Activated CD4-positive, alpha-beta T cell treated with anti-CD3 and anti-CD28 coated beads, Interleukin-2, amount 50 U/mL, for 1 hour (primary cell): ENCODE measurements at regions not wholly inside any gene's neighbourhood (a gene's known extent, or its start where the extent isn't known, plus 50 kb on each side); places are given as distances from the start of the nearest gene placed in this dataset.

Experiments used
- DNase-seq: peaks from one replicate; pipeline ENCODE4 v3.0.0-alpha.2; 2020

DNA sequence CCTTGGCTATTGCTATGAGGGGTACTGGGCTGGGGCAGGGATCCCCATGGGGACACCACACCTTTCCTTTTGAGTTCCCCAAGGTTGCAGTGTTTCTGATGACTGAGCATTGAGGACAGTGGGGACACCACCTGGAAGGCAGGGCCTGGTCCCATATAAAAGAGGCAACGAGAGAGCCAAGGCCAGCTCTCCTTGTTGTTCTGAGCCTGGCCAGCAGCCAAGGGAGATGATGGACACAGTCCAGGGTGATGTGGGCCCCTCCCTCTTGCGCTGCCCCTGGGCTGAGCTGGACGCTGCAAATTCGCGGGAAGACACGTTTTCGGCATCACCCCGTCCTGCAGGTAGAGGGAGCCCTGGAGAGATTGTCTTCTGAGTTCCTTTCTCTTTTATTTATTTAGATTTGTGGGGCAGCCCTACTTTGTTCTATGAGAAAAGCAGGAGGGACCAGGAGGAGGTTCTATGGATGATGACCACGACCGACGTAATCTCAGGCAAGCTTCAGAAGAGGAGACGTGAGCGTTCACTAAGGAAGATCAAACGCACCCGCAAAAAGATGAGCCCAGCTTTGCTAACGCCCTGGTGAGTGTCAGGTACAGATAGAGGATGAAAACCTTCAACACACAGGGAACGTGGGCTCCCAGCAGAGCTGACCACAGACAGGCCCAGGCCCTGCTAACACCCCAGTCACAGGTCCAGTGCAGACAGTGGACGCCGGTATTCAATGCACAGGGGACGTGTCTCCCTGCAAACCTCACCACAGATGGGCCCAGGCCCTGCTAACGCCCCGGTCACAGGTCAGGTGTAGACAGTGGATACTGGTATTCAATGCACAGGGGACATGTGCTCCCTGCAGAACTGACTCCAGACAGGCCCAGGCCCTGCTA lies 97.4 kb downstream of the SHOX start:
- no peak for DNase-seq

DNA sequence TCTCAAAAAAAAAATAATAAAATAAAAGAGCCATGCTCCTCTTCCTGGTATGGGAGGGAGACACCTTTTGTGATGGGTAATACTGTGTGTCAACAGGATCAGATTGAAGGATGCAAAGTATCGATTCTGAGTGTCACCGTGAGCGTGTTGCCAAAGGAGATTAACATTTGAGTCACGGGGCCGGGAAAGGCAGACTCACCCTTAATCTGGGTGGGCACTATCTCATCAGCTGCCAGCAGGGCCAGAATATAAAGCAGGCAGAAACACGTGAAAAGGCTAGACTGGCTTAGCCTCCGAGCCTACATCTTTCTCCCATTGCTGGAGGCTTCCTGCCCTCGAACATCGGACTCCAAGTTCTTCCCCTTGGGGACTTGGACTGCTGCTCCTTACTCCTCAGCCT lies 95.4 kb downstream of the SHOX start:
- no peak for DNase-seq

DNA sequence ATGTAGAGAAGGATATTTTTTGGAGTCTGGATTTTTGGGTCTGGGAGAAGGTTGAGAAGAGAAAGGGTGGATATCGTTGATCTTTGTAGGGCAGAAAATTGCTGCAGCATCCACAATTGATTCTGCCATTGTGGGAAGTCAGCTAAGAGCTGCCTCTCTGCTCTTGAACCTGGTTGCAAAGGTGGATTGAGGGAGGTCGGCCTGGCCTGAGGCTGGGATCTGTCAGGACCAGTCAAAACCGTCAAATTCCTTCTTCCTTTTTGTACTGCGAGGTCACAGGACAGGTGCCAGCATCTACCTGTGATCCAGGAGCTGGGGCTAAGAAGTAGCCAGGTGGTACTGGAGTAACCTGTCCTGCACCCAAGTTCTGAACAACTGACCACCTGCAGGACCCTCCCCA lies 93.7 kb downstream of the SHOX start:
- no peak for DNase-seq

DNA sequence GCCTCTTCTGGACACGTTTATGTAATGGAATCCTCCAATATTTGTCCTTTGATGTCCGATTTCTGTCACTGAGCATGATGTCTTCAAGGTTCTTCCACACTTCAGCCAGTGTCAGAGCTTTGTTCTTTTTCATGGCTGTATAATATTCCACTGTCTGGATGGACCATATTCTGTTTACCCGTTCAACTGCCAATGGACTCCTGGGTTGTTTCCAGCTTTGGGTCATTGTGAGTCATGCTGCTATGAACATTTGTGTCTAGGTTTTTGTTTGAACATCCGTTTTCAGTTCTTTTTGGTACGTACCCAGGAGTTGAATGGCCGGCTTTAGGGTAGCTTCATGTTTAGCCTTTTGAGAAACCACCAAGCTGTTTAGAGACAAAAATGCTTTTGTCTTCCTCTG lies 93.2 kb downstream of the SHOX start:
- no peak for DNase-seq

DNA sequence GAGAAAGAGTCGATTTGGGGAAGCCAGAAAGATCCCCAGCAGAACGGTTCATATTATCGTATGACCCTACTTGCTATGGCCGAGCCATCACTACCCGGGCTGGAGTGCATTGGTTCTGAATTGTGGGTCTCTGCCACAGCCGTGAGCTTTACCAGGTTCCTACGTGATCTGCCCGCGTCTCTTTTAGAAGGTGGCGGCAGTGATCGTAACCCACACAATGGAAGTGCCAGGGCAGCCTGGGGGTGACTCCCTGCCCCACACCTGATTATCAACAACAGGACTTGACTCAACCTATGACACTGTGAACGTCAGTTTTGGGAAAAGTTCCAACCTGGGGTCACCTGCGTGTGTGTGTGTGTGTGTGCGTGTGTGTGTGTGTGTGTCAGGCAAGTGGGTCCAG lies 90.8 kb downstream of the SHOX start:
- no peak for DNase-seq

DNA sequence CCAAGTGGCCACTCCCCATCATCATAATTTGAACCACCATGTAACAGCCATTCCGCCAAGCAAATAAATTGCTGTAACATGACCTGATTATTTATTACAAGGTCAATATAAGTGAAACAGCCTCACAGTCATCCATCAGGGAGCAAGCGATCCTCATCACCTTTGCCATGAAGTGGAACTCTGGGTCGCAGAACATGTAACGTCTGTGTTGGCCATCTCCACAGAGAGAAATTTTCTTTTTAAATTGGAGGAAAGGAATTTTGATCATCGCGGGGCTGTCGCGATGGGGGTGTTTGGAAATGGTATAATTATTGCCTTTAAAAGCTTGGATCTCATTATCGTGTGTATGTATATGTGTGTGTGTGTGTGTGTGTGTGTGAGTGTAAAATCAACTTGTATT lies 90.2 kb downstream of the SHOX start:
- DNase-seq, result no peak

DNA sequence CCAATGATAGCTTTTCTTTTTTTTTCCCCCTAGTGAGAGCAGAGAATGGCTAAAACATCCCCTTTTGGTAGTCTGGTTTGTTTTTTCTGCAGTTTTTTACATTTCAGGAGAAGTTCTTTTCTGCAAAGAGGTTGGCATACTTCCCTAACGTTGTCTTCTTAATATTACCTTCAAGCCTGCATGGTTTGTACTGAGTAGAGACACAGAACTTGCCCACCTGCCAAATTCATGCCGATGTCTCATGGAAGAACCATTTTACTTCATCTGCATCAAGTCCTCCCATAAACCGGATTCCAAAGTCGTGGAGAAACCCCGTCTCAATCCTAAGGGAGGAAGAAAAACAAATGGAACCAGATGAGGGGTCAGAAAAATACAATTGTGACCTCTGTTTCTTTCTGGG lies 89.7 kb downstream of the SHOX start:
- DNase-seq, result no peak

DNA sequence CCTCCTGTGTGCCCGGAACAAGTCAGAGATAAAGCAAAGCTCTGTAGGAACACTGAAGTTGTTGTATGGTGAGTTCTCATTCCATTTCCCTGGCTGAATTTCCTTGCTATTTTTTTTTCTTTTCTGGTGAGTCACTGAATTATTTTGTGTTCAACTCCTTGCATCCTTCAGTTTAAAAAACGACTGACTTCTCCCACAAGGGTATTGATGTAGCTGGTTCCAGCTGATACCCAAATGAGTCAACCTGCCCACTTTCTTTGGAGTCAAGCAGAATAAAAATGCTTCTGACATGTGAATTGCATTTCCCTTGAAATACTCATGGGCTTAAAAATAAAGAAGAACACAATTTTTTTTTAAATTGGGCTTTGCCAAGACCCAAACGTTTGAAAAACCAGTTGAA lies 85.5 kb downstream of the SHOX start:
- DNase-seq, result no peak

DNA sequence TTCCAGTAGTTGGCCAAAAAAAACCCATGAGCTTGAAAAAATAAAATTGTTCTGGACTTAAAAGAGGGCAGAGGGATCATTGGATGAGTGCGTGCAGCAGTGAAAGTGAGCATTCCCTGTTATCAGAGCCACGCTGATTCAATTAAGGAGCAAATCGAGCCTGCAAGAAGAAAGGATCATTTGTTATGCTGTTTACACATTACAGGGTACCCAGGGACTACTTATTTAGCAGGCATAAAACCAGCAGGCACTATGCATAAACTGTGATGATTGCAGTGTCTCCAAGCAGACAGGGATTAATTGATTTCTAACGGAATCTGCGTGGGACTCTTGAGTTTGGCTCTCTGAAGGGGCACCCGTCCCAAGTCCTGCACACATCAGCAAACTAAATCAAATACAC lies 83.5 kb downstream of the SHOX start:
- DNase-seq, result no peak
